GM12892 (cell line): ENCODE measurements at regions not wholly inside any gene's neighbourhood (a gene's known extent, or its start where the extent isn't known, plus 50 kb on each side); places are given as distances from the start of the nearest gene placed in this dataset.
"Not testable (repeated sequence)": the region's sequence is repeated elsewhere in the genome, so short reads cannot be mapped to it uniquely, and the experiment has no call there.

Experiments
- DNase-seq: peaks from one replicate; pipeline ENCODE4 v3.0.0; 2011; ENCODE audit not compliant: insufficient read length
- FAIRE-seq: peaks from 2 replicates; lab custom pipeline; 2011; peaks lifted over from hg19 to GRCh38; lab: Jason Lieb, UNC
- POLR2A ChIP-seq: IDR thresholded peaks from 2 replicates; pipeline ENCODE4 v1.6.1; 2011; ENCODE audit warnings: low read depth, low read length, control low read depth
- POLR2AphosphoS5 ChIP-seq: IDR thresholded peaks from 2 replicates; pipeline ENCODE4 v1.6.1; 2011; ENCODE audit warnings: low read depth, low read length, control low read depth
- TAF1 ChIP-seq: IDR thresholded peaks from 2 replicates; pipeline ENCODE4 v1.6.1; 2011; ENCODE audit warnings: low read depth, mild to moderate bottlenecking, control low read depth, low read length, borderline replicate concordance

DNA sequence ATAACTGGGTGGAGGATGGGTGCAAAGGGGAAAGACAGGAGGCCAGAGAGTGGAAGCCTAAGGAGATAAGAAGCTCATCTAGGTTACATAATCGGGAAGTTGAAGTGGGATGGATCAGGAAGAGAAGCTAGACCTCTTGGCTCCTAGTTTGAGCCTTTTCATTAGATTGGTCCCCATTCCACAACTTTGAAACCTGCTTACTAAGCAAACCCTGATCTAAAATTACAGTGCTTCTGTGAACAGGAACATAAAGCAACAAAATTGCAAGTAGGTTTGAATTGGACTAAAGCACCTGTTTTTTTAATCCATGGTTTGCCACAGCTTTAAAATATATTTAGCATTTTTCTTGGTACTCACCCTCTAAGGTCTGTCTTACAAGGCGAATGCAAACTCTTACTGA lies 80.4 kb upstream of the EED start:
- no peak for FAIRE-seq
- TF ChIP-seq TAF1 (no peak), POLR2AphosphoS5 (no peak), POLR2A (no peak)
- DNase-seq, result no peak

DNA sequence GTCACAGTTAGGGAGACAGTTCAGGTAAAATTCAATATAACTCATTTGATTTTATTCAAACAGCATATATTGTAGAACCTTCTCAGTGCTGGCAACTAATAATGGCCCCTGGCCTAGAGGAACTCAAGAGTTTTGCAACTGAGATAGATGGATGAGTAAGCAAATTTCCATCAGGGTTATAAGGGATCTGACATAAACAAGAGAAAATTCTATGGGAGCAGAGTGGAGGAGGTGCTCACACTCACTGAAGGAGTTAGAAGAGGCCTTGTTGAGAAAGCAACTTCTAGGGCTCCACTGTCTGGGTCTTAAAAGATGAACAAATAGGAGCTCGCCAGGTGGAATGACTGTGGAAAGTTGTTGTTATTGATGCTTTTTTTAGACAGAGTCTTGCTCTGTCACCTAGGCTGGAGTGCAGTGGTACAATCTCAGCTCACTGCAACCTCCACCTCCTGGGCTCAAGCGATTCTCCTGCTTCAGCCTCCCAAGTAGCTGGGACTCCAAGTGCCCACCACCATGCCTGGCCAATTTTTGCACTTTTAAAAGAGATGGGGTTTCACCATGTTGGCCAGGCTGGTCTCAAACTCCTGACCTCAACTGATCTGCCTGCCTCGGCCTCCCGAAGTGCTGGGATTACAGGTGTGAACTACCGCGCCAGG lies 81.2 kb upstream of the EED start:
- not testable (repeated sequence) for FAIRE-seq, DNase-seq

- TF ChIP-seq POLR2A (no peak), TAF1 (no peak)
- DNase-seq (no peak), FAIRE-seq (no peak)
Observed at GRCh38 chr11:86162239-86162638, 82.3 kb upstream of the EED start.

GRCh38 chr11:86161837-86162236 lies 82.7 kb upstream of the EED start:
- no peak for DNase-seq
- no peak for FAIRE-seq
- TF ChIP-seq POLR2A (no peak), POLR2AphosphoS5 (no peak), TAF1 (no peak)

- FAIRE-seq (no peak), DNase-seq (no peak)
- TF ChIP-seq POLR2AphosphoS5, result no peak
- TF ChIP-seq TAF1, result no peak
- no peak for TF ChIP-seq POLR2A
Observed at GRCh38 chr11:86161336-86161735, 83.2 kb upstream of the EED start.

DNA sequence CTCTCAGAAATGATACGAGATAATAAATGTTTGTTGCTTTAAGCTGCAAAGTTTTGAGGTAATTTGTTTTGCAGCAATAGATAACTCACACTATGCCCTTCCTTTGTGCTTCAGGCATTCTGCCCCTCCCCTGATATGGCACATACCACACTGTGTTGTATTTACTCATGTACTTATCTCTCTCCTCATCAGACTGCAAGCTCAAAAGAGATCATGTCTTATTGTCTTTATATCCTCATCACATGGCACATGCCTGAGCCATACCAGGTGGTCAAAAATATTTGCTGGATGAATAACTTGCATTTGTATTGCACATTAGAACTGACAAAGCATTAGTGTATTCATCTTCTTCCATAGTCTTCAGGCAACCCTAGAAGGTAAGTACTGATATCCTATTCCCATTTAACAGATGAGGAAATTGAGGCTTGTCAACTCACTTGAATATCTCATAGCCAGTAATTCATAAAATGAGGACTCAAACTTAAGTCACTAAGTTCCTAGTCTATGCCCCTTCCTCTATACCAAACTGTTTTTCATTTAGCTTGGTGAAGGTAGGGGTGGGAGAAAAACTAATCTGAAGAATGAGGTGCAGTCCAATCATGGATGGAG lies 83.9 kb upstream of the EED start:
- FAIRE-seq (no peak), DNase-seq (no peak)
- TF ChIP-seq TAF1 (no peak), POLR2A (no peak), POLR2AphosphoS5 (no peak)

DNA sequence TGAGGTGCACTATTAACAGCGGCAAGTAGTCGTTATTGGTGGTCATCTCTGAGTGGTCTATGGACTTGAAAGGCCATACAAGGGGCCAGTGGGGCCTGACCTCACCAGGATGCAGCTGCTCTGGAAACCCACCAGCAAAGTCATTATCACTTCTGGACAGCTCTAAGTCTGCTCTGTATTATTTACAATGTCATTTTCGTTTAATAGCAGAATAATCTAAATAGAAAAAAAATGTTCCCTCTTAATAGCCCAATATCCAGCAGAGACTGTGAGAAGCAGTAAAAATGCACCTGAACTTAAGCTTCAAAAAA lies 85.0 kb upstream of the EED start:
- no peak for FAIRE-seq
- no peak for DNase-seq

GRCh38 chr11:86158704-86159580 lies 85.6 kb upstream of the EED start:
- no peak for TF ChIP-seq POLR2AphosphoS5
- no peak for TF ChIP-seq POLR2A
- TF ChIP-seq TAF1, result no peak
- no peak for FAIRE-seq
- DNase-seq, result no peak

More for the DNA sequence above, 85.0 kb upstream of the EED start:
- no peak for TF ChIP-seq POLR2A
- no peak for TF ChIP-seq POLR2AphosphoS5
- no peak for TF ChIP-seq TAF1

- DNase-seq, result no peak
- TF ChIP-seq TAF1, result no peak
- TF ChIP-seq POLR2AphosphoS5, result no peak
- TF ChIP-seq POLR2A, result no peak
- FAIRE-seq, result peak; percentile 40
Observed at GRCh38 chr11:86157797-86158378, 86.7 kb upstream of the EED start.

DNA sequence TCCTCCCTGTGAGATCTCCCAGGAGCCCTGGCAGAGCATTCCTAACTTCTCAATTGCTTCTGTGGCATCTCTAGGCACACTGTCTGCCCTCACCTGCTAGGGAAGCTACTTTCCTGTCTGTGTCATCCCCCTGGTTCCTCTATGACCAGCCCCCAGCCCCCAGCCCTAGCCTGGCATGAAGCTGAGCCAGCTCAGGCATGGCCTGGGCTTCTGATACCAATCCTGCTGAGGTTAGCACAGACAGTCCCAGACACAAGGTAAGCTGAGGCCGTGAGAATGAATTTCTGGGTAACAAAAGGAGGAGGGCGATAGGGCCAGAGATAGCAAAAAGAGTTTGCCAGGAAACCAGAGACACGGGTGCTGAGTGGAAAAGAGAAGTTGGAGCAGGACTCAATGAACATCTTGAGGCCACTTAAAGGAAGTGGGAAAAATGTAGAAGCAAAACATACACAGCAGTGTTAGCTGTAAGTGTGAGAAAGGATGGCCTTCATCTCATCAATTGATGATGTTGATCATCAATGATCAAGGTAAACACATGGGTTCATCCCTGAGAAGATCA lies 87.6 kb upstream of the PICALM start:
- DNase-seq, result no peak
- TF ChIP-seq POLR2A (no peak), POLR2AphosphoS5 (no peak), TAF1 (no peak)
- FAIRE-seq, result no peak

DNA sequence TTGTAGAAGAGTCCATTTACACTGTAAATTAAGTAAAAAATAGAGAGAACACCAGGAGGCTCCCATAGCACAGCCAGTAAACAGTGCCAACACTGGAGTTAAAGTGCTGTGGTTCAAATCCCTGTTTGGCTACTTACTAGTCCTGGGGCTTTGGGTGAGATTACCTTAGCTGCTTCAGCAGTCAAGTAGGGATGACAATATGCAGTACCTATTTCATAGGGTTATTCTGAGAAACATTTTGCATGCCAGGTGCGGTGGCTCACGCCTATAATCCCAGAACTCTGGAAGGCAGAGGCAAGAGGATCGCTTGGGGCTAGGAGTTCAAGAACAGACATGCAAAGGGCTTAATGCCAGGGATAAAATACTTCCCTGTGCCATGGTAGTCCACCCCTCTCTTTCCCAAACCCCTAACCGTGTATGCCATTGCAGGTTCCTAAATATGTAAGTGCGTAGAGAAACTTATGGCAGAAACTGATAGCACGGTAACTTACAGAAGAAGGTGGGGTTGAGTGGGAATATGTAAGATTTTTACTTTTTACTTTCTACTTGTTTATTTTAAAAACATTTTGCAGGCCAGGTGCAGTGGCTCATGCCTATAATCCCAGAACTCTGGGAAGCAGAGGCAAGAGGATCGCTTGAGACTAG lies 86.4 kb upstream of the PICALM start:
- FAIRE-seq, result no peak
- DNase-seq, result no peak

More for the DNA sequence above, 86.4 kb upstream of the PICALM start:
- no peak for TF ChIP-seq POLR2A
- no peak for TF ChIP-seq POLR2AphosphoS5
- no peak for TF ChIP-seq TAF1
